ENCODE measurements at regions not wholly inside any gene's neighbourhood (a gene's known extent, or its start where the extent isn't known, plus 50 kb on each side); places are given as distances from the start of the nearest gene placed in this dataset.
"Not testable (repeated sequence)": the region's sequence is repeated elsewhere in the genome, so short reads cannot be mapped to it uniquely, and the experiment has no call there.

GRCh38 chr4:3606271-3606670 is 74.0 kb upstream of the LRPAP1 start:
- not testable (repeated sequence) for TF ChIP-seq CTCF (IDR thresholded peaks at IDR 0.05 in 4 of 5, conservative IDR thresholded peaks at IDR 0.05 in 1 of 5); POLR2A (IDR thresholded peaks at IDR 0.05)

Measured in gastrocnemius medialis (tissue), 4 donors.